K562 (cell line): ENCODE measurements at regions not wholly inside any gene's neighbourhood (a gene's known extent, or its start where the extent isn't known, plus 50 kb on each side); places are given as distances from the start of the nearest gene placed in this dataset.
"Not testable (repeated sequence)": the region's sequence is repeated elsewhere in the genome, so short reads cannot be mapped to it uniquely, and the experiment has no call there.

ENCODE experiments used
- ATAC-seq: fragments of 200-7000 bp; cut with Tn5 transposase; 3 replicates; pipeline ENCODE4 v1.9.1; 2020; ENCODE audit warnings: moderate library complexity
- BruUV-seq: library from RNA; stranded (reverse); fragments of 400-500 nt; replicated peaks from 2 replicates; lab custom pipeline; 2021; lab: Mats Ljungman, UMichigan
- CTCF ChIA-PET: fragments of 300-600 bp; formaldehyde crosslinking; extraction: SDS; loops from one replicate; lab custom pipeline; 2021; ENCODE audit warnings: low intra/inter-chr PET ratio; lab: Yijun Ruan, JAX
- POLR2A ChIA-PET: fragments of 300-600, 350-650 bp; sonication (Branson Sonifier 250); formaldehyde crosslinking; extraction: SDS; loops from one replicate; lab custom pipeline; 2021; ENCODE audit warnings: antibody characterized with exemption, inconsistent platforms; lab: Yijun Ruan, JAX
- DNase-seq, 4 experiments: peaks; one replicate each; pipeline versions ENCODE4 v3.0.0 to v3.0.0-alpha.2; 2011 to 2018; ENCODE audit warnings: low spot score in 3 of 4, mixed read lengths in 3 of 4; ENCODE audit errors: extremely low read depth in 1 of 4
- FAIRE-seq: peaks from 2 replicates; lab custom pipeline; 2011; peaks lifted over from hg19 to GRCh38; lab: Jason Lieb, UNC
- H2AFZ ChIP-seq: 2 replicates; pipeline ENCODE4 v1.6.0; 2011; ENCODE audit warnings: low read depth, low read length, control low read depth, inconsistent platforms
- H3K27ac ChIP-seq: fragments of 200-600 bp; 3 replicates; pipeline ENCODE4 v1.8.0; 2011; ENCODE audit warnings: low read depth, mild to moderate bottlenecking, control low read depth, inconsistent platforms, low read length, moderate library complexity, mixed read lengths; ENCODE audit errors: extremely low read depth
- H3K27me3 ChIP-seq, 2 experiments: fragments of 300-600 bp in 1 of 2; 2 replicates in 1 of 2; 3 replicates in 1 of 2; pipeline versions ENCODE4 v1.6.0 to v1.8.0; 2011; ENCODE audit warnings: inconsistent platforms in 2 of 2, low read length in 2 of 2, mild to moderate bottlenecking in 1 of 2, mixed read lengths in 1 of 2, moderate library complexity in 1 of 2; ENCODE audit not compliant: control insufficient read depth in 2 of 2, insufficient read depth in 2 of 2
- H3K36me3 ChIP-seq: fragments of 300-600 bp; 3 replicates; pipeline ENCODE4 v1.8.0; 2011; ENCODE audit warnings: mild to moderate bottlenecking, low read length, inconsistent platforms; ENCODE audit not compliant: control insufficient read depth, insufficient read depth
- H3K4me1 ChIP-seq, 2 experiments: fragments of 200-600 bp in 1 of 2; replicated peaks in 1 of 2; 2 replicates in 1 of 2; 3 replicates in 1 of 2; pipeline versions ENCODE4 v1.5.1 to v1.8.0; 2011; ENCODE audit warnings: inconsistent platforms in 2 of 2, low read length in 2 of 2, mild to moderate bottlenecking in 1 of 2, mixed read lengths in 1 of 2, moderate library complexity in 1 of 2; ENCODE audit not compliant: control insufficient read depth in 2 of 2, insufficient read depth in 2 of 2
- H3K4me2 ChIP-seq: 2 replicates; pipeline ENCODE4 v1.6.1; 2011; ENCODE audit warnings: low read length, control low read depth, inconsistent platforms, mixed read lengths; ENCODE audit not compliant: insufficient read depth
- H3K4me3 ChIP-seq: fragments of 200-600 bp; sonication (generic), shearing (Covaris generic); 2 replicates; pipeline ENCODE4 v1.5.1; 2016; ENCODE audit warnings: control low read depth, inconsistent platforms
- H3K79me2 ChIP-seq: fragments of 200-600 bp; 3 replicates; pipeline ENCODE4 v1.8.0; 2011; ENCODE audit warnings: low read length, inconsistent platforms; ENCODE audit not compliant: control insufficient read depth, insufficient read depth
- H3K9ac ChIP-seq, 2 experiments: 2 replicates each; pipeline versions ENCODE4 v1.6.0 to v1.6.1; 2011; ENCODE audit warnings: low read depth in 2 of 2, low read length in 2 of 2, control low read depth in 1 of 2, inconsistent platforms in 1 of 2, mild to moderate bottlenecking in 1 of 2, mixed read lengths in 1 of 2; ENCODE audit not compliant: insufficient read depth in 1 of 2
- H3K9me1 ChIP-seq: one replicate; pipeline ENCODE4 v1.6.0; 2011; ENCODE audit warnings: inconsistent platforms, mild to moderate bottlenecking, low read length, moderate library complexity; ENCODE audit not compliant: control insufficient read depth, insufficient read depth
- H3K9me3 ChIP-seq: replicated peaks from 2 replicates; pipeline ENCODE4 v1.5.1; 2011; ENCODE audit warnings: low read depth, low read length, inconsistent platforms; ENCODE audit not compliant: control insufficient read depth, insufficient read depth
- H4K20me1 ChIP-seq: replicated peaks from 2 replicates; pipeline ENCODE4 v1.6.1; 2011; ENCODE audit warnings: low read length, inconsistent platforms, mixed read lengths; ENCODE audit not compliant: control insufficient read depth, insufficient read depth
- ARID1B ChIP-seq: fragments of 450-650 bp; IDR thresholded peaks from 2 replicates; pipeline ENCODE4 v1.6.1; 2016; ENCODE audit warnings: antibody characterized with exemption, mild to moderate bottlenecking, inconsistent platforms
- FOXK2 ChIP-seq, 2 experiments: fragments of 450-650 bp; IDR thresholded peaks in 1 of 2; conservative IDR thresholded peaks in 1 of 2; 2 replicates each; pipeline ENCODE4 v1.6.1; 2016; ENCODE audit warnings: low read depth in 2 of 2, mild to moderate bottlenecking in 1 of 2
- NR2C2 ChIP-seq, 2 experiments: fragments of 200-800 bp in 1 of 2; sonication (Bioruptor generic) in 1 of 2; sonication (generic) in 1 of 2; formaldehyde crosslinking in 1 of 2; IDR thresholded peaks; 2 replicates each; pipeline versions ENCODE4 v1.6.1 to v1.8.0; 2016 to 2022; ENCODE audit warnings: mild to moderate bottlenecking in 1 of 2, missing compliant biosample characterization in 1 of 2, missing genetic modification characterization in 1 of 2, missing genetic modification reagents in 1 of 2
- SAP30 ChIP-seq: fragments of 200-600 bp; sonication (generic); IDR thresholded peaks from 2 replicates; pipeline ENCODE4 v1.6.1; 2012; ENCODE audit warnings: borderline replicate concordance, low read depth, mild to moderate bottlenecking, moderate library complexity, low read length, control low read depth, inconsistent platforms; ENCODE audit not compliant: insufficient read depth, poor library complexity, severe bottlenecking
- WGBS: fragments of 100-300 bp; shearing (Covaris generic); methylation state at CpG from one replicate; pipeline ENCODE4 v1.1.6; 2016; ENCODE audit warnings: low coverage, mixed read lengths; ENCODE audit not compliant: insufficient coverage; ENCODE audit errors: missing lambda C conversion rate; 5-methylcytosine and 5-hydroxymethylcytosine counted together
- in situ Hi-C: fragments of 300-500 bp; cut with MboI; formaldehyde crosslinking; loops from 4 replicates; pipeline ENCODE4 v1.15.0; 2018; ENCODE audit warnings: inconsistent platforms, mixed read lengths
- intact Hi-C: fragments of 100-400 bp; cut with micrococcal nuclease; formaldehyde crosslinking; loops from 2 replicates; pipeline ENCODE4 v1.14.2; 2022

DNA sequence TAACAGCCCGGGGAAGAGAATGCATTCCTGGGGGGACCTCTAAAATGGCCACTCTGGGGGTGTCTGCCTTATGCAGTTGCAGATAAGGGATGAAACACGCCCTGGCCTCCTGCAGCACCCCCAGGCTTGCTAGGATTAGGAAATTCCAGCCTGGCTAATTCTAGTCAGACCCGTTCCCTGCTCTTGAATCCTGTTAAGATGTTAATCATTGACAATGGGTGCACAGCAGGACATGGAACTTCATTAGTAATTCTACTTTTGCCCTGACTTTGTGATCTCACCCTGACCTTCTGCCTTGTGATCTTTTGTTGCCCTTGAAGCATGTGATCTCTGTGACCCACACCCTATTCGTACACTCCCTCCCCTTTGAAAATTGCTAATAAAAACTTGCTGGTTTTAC lies 131.7 kb upstream of the ADGRL4 start:
- H4K20me1 ChIP-seq, H3K9me3 ChIP-seq, H3K4me2 ChIP-seq, H3K79me2 ChIP-seq, H3K4me1 ChIP-seq, CTCF ChIA-PET, H3K9ac ChIP-seq, in situ Hi-C loops, intact Hi-C loops, H3K9me1 ChIP-seq, BruUV-seq, H3K27me3 ChIP-seq, ATAC-seq, H2AFZ ChIP-seq, FAIRE-seq, H3K36me3 ChIP-seq, H3K4me3 ChIP-seq, POLR2A ChIA-PET, H3K27ac ChIP-seq, DNase-seq: not testable (repeated sequence)
- 0% methylated on average over 3 of the region's 4 CpGs for WGBS

DNA sequence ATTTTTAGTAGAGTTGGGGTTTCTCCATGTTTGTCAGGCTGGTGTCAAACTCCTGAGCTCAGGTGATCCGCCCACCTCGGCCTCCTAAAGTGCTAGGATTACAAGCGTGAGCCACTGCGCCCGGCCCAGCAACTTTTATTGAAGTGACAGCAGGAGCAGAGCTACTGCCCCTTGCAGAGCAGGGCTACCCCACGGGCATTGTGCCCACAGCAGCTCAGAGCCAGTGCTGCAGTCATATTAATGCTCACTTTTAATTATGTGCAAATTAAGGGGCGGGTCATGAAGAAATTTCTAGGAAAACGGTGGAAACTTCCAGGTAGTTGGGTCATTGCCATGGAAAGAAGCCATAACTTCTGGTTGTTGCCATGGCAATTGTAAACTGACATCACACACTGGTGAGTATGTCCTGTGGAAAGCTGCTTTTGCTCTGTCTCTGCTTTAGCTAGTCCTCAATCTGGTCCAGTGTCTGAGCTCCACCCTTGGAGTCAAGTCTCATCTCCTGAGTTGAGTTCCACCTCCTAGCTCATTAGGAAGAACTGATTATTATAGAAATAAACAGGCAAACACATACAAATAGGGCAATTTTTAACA lies 127.3 kb upstream of the ADGRL4 start:
- Histone ChIP-seq H3K4me1 (no peaks in the 10 kb centered on the region), H2AFZ (no peak overlapping the region), H3K4me2 (no peak overlapping the region), H3K36me3 (no peaks in the 10 kb centered on the region), H3K9me3 (no peaks in the 10 kb centered on the region; the same call in 1 of the 2 replicates), H3K79me2 (no peaks in the 10 kb centered on the region), H3K27me3 (no peaks in the 10 kb centered on the region), H3K4me3 (no peak overlapping the region), H4K20me1 (no peaks in the 10 kb centered on the region), H3K9ac (no peak overlapping the region)
- POLR2A ChIA-PET = no interaction called here
- 0% methylated on average over 7 of the region's 8 CpGs for WGBS
- CTCF ChIA-PET = no interaction called here
- no TSS peak for BruUV-seq
- intact Hi-C loops = no loop called here
- no peak for FAIRE-seq
- TF ChIP-seq SAP30 (no peak), NR2C2 (CRISPR knock-in tag; IDR thresholded peaks at IDR 0.05) (no peak), NR2C2 (tag; IDR thresholded peaks at IDR 0.05) (no peak), ARID1B (no peak), FOXK2 (conservative IDR thresholded peaks at IDR 0.05 in 1 of 2, IDR thresholded peaks at IDR 0.05 in 1 of 2; ENCODE audit: low read depth in 2 of 2) (no peak)
- TF ChIP-seq, all 486 proteins: peak for 0
- H3K27ac ChIP-seq = no peak overlapping the region
- no peak for ATAC-seq
- no peak for DNase-seq
- H3K9me1 ChIP-seq = no peaks in the 10 kb centered on the region
- in situ Hi-C loops = no loop called here
